Fibroblast of the aortic adventitia (primary cell): ENCODE measurements at regions not wholly inside any gene's neighbourhood (a gene's known extent, or its start where the extent isn't known, plus 50 kb on each side); places are given as distances from the start of the nearest gene placed in this dataset.
A peak's percentile ranks its signal among the peaks of the same experiment; 100 is the strongest.
"Not testable (repeated sequence)": the region's sequence is repeated elsewhere in the genome, so short reads cannot be mapped to it uniquely, and the experiment has no call there.

Source experiments
- DNase-seq: peaks from one replicate; pipeline ENCODE4 v3.0.0-alpha.2; 2010; ENCODE audit warnings: low read depth
- H3K4me3 ChIP-seq: 2 replicates; pipeline ENCODE4 v1.5.1; 2011; ENCODE audit warnings: low read depth, mild to moderate bottlenecking, control low read depth, low read length, moderate library complexity
- CTCF ChIP-seq: IDR thresholded peaks from 2 replicates; pipeline ENCODE4 v1.5.1; 2011; ENCODE audit warnings: mild to moderate bottlenecking, low read length, control low read depth, inconsistent platforms; ENCODE audit not compliant: insufficient read depth

DNA sequence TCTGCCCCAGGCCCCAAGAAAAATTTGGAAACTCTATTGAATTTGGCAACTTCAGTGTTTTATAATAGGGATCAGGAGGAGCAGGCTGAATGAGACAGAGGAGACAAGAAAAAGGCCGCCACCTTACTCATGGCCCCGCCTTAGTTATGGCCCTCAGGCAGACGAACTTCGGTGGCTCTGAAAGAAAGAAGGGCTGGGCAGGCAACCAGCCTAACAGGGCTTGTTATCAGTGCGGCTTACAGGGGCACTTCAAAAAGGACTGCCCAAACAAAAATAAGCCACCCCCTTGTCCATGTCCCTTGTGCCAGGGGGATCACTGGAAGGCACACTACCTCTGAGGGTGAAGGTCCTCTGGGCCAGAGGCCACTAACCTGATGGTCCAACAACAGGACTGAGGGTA lies 146.3 kb upstream of the ATF7IP start:
- TF ChIP-seq CTCF = no peak
- no peak for DNase-seq
- H3K4me3 ChIP-seq = no peak overlapping the region

GRCh38 chr12:14219670-14220069 lies 145.8 kb upstream of the ATF7IP start:
- not testable (repeated sequence) for H3K4me3 ChIP-seq, DNase-seq

DNA sequence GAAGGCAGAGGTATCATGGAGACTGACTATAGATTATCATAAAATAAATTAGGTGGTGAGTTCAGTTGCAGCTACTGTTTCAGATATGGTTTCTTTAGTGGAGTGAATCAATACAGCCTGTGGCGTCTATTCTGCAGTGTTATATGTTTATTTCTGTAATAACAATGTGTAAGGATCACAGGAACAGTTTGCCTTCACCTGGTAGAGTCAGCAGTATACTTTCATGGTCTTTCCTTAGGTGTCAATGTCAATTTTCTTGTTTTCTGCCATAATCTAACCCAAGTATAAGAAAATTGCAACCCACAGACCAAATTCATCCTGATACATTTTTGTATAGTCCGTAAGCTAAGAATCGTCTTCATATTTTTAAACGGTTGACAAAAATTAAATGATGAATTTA lies 140.4 kb upstream of the ATF7IP start:
- no peak for TF ChIP-seq CTCF
- DNase-seq = no peak
- H3K4me3 ChIP-seq = no peak overlapping the region

DNA sequence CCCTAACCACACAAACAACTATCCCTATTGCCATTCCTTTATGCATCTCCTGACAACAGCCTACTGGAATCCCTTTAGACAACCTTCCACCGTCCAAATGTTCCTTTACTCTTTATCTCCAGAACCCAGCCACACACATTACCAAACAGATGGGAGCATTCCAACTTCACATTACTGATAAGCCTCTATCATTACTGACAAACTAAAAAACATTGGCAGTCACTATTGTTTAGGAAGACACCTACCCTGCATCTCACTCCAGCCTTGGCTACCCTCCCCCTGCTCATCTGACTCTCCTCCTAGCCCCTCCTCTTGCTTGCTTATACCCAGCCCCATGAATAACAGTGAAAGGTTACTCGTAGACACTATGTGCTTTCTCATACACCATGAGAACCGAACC lies 130.3 kb upstream of the ATF7IP start:
- DNase-seq, H3K4me3 ChIP-seq: not testable (repeated sequence)

DNA sequence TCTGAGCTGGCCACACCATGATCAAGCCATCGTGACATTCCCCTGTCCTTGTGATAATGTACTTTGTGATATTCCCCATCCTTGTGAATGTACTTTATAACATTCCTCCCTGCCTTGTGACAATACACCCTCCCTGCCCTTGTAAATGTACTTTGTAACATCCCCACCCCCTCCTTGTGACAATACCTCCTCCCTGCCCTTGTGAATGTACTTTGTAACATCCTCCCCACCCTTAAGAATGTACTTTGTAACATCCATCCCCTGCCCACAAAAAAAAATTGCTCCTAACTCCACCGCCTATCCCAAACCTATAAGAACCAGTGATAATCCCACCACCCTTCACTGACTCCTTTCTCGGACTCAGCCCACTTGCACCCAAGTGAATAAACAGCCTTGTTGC lies 128.8 kb upstream of the ATF7IP start:
- H3K4me3 ChIP-seq, DNase-seq: not testable (repeated sequence)

DNA sequence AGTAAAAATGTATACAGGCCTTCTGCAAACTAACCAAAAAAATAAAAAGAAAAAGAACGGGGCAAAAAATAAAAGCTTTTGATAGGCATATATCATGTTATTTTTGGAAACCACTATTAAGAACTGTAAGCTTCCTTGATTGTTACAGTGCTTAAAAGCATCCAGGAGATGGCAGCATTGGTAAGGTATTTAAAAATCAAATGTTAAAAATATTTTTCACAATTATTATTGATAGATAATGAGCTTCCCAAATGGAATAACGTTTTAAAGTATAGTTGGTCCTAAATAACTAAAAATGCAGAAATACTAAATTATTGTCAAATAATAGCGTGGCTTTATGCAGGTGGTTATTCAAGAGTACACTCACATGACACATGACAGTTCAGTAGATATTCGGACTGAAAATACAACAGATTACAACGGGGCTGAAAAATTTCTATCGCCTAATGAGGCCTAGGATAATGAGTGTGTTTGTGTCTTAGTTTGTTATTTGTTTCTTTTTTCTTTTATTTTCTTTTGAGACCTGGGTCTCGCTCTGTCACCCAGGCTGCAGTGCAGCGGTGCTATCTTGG lies 127.2 kb upstream of the ATF7IP start:
- peak; percentile 75 for DNase-seq
- peak; percentile 62 for TF ChIP-seq CTCF

GRCh38 chr12:14239350-14239934 lies 126.0 kb upstream of the ATF7IP start:
- TF ChIP-seq CTCF = no peak

More for the DNA sequence above, 127.2 kb upstream of the ATF7IP start:
- H3K4me3 ChIP-seq = no peak overlapping the region

DNA sequence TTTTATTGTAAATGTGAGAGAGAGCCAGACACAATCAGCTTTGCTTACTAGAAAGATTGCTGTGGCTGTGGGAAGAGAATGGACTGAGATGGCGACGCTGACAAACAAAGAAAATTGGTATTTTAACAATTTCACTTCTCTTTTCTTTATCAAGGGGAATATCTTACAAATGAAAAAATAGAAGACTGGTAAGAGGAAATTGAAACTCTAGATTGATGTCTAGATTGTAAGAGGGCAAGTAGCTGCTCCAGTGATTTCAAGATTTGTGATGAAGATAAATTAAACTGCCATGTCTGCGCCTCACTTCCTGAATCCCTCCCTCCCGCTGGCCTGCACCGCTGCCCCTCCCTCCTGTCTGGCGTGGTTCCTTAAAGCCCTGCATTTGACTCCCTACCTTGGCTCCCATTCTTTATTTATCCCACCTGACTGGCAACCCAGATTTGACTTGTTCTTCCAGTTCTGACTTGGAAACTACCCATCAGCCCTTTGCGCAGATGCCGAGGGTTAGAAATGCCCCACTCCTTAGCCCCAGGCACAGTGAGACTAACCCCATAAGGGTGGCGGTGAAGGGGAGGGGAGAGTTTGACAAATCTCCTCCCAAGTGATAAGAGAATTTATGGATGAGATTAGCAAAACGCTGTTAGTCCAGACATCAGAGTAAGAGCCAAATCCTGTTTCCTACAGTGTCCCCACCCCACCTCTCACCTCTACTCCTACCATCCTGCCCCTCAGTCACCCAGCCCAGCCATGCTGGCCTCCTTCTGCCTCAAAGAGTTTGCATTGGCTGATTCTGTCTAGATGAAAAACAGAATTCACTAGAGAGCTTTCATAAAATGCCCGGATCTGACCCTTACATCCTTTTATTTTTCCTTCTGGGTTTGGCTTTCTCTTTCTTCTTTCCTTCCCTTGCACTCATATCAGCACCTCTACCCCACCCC lies 125.3 kb upstream of the ATF7IP start:
- no peak for TF ChIP-seq CTCF
- no peak overlapping the region for H3K4me3 ChIP-seq
- no peak for DNase-seq

More at GRCh38 chr12:14239350-14239934, 126.0 kb upstream of the ATF7IP start:
- DNase-seq = peak; percentile 33
- H3K4me3 ChIP-seq = no peak overlapping the region
